GM21447 (cell line): ENCODE measurements at regions not wholly inside any gene's neighbourhood (a gene's known extent, or its start where the extent isn't known, plus 50 kb on each side); places are given as distances from the start of the nearest gene placed in this dataset.

Experiments used
- ATAC-seq: cut with Tn5 transposase; IDR thresholded peaks from one replicate; pipeline ENCODE4 v1.9.1; 2021; ENCODE audit not compliant: unreplicated experiment

GRCh38 chr14:53808042-53808441 lies 148.6 kb downstream of the BMP4 start:
- ATAC-seq = no peak

GRCh38 chr14:53807542-53807941 lies 149.1 kb downstream of the BMP4 start:
- ATAC-seq = no peak

- ATAC-seq = no peak
These were observed 149.5 kb downstream of the BMP4 start for GRCh38 chr14:53807108-53807507.

GRCh38 chr14:53796734-53797133 lies 159.9 kb downstream of the BMP4 start:
- no peak for ATAC-seq

- ATAC-seq = no peak
These were observed 162.7 kb downstream of the BMP4 start for GRCh38 chr14:53793790-53794505.

- no peak for ATAC-seq
These were observed 163.7 kb downstream of the BMP4 start for GRCh38 chr14:53792909-53793308.

- no peak for ATAC-seq
These were observed 165.7 kb downstream of the BMP4 start for GRCh38 chr14:53790731-53791500.

- no peak for ATAC-seq
These were observed 168.1 kb downstream of the BMP4 start for GRCh38 chr14:53788566-53788965.

- ATAC-seq = no peak
These were observed 170.6 kb downstream of the BMP4 start for GRCh38 chr14:53786045-53786444.

GRCh38 chr14:53784688-53785087 lies 171.9 kb downstream of the BMP4 start:
- ATAC-seq = no peak

GRCh38 chr14:53783256-53783655 lies 173.4 kb downstream of the BMP4 start:
- ATAC-seq = no peak

- no peak for ATAC-seq
These were observed 176.5 kb downstream of the BMP4 start for GRCh38 chr14:53780051-53780555.

- no peak for ATAC-seq
These were observed 177.3 kb downstream of the BMP4 start for GRCh38 chr14:53779301-53779700.

GRCh38 chr14:53778263-53778662 lies 178.4 kb downstream of the BMP4 start:
- no peak for ATAC-seq

GRCh38 chr14:53772936-53773335 lies 183.7 kb downstream of the BMP4 start:
- ATAC-seq = no peak

GRCh38 chr14:53767566-53767965 lies 189.1 kb downstream of the BMP4 start:
- ATAC-seq = no peak

- no peak for ATAC-seq
These were observed 190.0 kb downstream of the BMP4 start for GRCh38 chr14:53766601-53767000.

GRCh38 chr14:53766106-53766505 lies 190.5 kb downstream of the BMP4 start:
- ATAC-seq = no peak

GRCh38 chr14:53764846-53765245 lies 191.8 kb downstream of the BMP4 start:
- no peak for ATAC-seq

- no peak for ATAC-seq
These were observed 198.5 kb downstream of the BMP4 start for GRCh38 chr14:53758141-53758540.

GRCh38 chr14:53757732-53758131 lies 198.9 kb downstream of the BMP4 start:
- no peak for ATAC-seq

- ATAC-seq = no peak
These were observed 205.0 kb downstream of the BMP4 start for GRCh38 chr14:53751650-53752049.
